ENCODE measurements at regions not wholly inside any gene's neighbourhood (a gene's known extent, or its start where the extent isn't known, plus 50 kb on each side); places are given as distances from the start of the nearest gene placed in this dataset.

- no peak for DNase-seq (ENCODE audit: low read depth)
Measured at GRCh38 chr11:79950172-79950571, 509.3 kb upstream of the TENM4 start.

DNA sequence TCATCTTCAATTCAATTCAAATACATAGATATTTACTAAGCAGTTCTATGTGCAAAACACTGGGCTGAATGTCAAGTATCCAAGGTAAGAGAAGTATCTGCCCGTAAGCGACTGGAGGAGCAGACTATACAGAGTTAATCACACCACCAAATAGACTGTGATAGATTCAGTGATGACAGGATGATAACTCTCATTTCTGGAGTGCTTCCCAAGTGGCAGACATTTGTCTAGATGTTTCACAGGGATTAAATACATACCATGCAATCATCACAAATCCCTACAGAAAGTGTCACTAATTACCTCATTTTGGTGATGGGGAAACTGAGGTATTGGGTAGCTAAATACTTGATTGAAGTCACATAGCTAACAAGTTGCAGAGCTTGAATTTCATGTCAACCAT, 508.7 kb upstream of the TENM4 start:
- no peak for DNase-seq (ENCODE audit: low read depth)

GRCh38 chr11:79942646-79943045, 501.8 kb upstream of the TENM4 start:
- DNase-seq (ENCODE audit: low read depth) = no peak

- no peak for DNase-seq (ENCODE audit: low read depth)
Measured at GRCh38 chr11:79942090-79942489, 501.3 kb upstream of the TENM4 start.

- DNase-seq (ENCODE audit: low read depth) = no peak
Measured at GRCh38 chr11:79940974-79941735, 500.3 kb upstream of the TENM4 start.

GRCh38 chr11:79940165-79940564, 499.3 kb upstream of the TENM4 start:
- DNase-seq (ENCODE audit: low read depth) = no peak

DNA sequence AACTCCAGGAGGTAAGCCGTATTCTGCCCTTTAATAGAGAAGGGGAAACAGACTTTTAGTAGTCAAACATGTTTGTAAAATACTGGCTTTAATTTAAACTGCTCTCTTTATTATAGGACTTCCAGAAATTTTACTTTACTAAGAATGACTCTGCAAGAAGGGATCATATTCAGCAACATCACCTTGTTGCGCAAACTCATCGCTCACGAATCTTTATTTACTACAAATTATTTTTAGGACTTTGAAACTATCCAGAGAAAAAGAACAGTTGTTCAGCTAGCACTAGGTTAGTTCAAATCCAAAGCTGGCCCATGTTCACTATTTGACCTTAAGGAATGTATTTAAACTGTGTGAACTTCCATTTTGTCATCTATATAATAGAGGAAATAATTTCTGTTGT, 498.3 kb upstream of the TENM4 start:
- no peak for DNase-seq (ENCODE audit: low read depth)

- no peak for DNase-seq (ENCODE audit: low read depth)
Measured at GRCh38 chr11:79937676-79938334, 497.0 kb upstream of the TENM4 start.

DNA sequence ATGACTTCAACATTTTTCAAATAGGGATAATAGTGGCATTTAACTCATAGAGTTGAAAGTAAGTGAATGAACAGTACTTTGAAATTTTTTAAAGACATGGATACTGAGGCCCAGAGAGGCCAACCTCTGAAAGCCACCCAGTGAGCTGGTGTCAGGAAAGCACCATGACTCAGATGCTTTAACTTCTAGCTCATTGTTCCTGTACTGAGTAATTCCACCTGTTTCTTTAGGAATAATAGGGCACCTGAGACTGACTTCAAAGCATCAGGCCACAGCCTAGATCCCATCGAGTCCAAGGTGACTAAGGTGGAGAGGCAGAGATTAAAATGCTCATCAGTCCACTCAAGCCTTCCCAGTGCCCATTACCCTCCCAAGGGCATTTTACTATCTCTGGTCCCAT, 491.8 kb upstream of the TENM4 start:
- no peak for DNase-seq (ENCODE audit: low read depth)

DNA sequence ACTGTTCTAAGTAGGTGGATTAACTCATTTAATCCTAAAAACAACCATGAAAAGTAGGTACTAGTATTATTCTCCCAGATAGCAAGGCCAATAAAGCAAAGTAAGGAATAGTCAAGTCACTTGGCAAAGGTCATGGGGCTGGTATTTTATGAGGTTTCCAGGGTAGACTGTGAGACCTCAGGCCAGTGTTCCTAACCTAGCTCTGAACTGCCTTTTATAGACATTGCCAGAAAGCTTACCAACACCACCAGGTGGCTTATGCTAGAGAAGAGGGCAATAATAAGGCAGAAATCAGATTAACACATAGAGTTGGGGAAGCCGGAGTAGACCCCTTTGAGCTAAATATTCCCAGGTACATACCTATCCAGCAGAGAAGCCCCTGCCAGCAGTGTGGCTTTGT, 490.9 kb upstream of the TENM4 start:
- DNase-seq (ENCODE audit: low read depth) = no peak

DNA sequence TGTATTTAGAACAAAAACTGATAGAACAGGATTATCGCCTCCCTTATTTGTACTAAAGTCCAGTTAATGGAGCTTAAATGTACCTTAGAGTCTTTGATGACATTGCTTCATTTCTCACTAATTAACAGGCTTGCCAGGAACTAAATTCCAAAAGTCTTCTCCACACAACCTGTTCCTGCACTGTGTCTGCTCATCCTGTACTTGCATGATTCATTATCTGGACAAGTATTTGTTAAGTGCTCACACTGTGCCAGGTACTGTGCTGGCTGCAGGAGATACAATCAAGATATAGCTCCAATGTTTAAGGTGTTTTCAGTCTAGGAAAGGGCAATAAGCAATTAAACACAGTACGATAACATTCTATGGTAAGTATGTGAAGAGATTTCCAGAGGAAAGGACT, 485.9 kb upstream of the TENM4 start:
- no peak for DNase-seq (ENCODE audit: low read depth)

DNA sequence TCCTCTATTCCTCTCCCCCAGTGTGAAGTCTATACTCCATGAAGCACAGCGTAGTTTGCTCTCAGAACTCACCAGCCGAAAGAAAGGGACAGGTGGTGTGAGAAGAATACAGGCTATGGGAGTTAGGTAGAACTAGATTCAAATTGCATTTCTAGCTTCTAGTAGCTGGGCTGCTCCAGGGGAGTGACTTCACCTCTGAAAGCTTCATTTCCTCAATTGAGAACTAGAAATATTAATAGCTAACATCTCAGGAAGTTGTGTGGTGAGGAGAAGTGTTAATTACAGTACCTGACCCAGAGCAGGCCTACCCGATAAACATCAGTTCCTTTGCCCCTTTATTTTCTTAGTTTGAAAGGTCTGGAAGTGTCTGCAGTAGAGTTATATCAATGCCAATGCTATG, 484.7 kb upstream of the TENM4 start:
- no peak for DNase-seq (ENCODE audit: low read depth)

GRCh38 chr11:79922641-79923040, 481.8 kb upstream of the TENM4 start:
- no peak for DNase-seq (ENCODE audit: low read depth)

DNA sequence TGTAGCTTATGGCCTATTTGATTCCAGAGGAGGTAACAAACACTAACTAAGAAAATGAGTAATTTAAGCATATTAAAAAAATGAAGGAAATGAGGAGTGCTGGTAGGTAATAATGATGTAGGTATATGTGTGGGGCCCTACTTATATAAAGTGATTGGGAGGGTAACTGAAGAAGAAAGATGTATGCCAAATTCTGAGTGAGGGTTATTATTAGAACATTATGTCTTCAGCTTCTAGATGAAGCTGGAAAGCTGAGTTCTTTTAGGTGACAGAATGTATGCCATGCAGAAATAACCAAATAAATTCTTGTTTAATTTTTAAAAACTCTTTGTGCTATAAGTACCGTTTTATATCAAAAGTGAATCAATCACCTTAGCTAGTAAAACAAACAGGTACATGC, 479.6 kb upstream of the TENM4 start:
- no peak for DNase-seq (ENCODE audit: low read depth)

GRCh38 chr11:79919350-79919749, 478.5 kb upstream of the TENM4 start:
- DNase-seq (ENCODE audit: low read depth) = no peak

- no peak for DNase-seq (ENCODE audit: low read depth)
Measured at GRCh38 chr11:79918846-79919245, 478.0 kb upstream of the TENM4 start.

- DNase-seq (ENCODE audit: low read depth) = no peak
Measured at GRCh38 chr11:79906164-79906563, 465.3 kb upstream of the TENM4 start.

- DNase-seq (ENCODE audit: low read depth) = no peak
Measured at GRCh38 chr11:79902493-79902892, 461.7 kb upstream of the TENM4 start.

DNA sequence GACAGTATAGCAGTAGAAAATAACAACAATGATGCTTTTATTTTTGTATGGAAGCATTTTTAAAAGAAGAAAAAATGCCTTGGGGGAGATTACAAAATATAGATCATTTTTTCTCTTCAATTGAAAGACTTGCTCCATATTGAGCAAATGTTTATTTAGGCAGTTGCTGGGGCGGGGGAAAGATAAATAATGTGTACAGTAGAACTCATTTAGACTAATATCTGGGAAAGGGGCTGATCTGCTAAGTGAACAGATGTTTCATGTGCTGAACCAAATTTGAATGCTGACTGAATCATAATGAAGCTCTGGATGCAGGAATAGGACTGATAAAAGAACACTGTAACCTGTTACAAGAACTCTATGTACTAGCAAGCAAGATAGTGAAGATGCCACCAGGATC, 457.1 kb upstream of the TENM4 start:
- DNase-seq (ENCODE audit: low read depth) = no peak

DNA sequence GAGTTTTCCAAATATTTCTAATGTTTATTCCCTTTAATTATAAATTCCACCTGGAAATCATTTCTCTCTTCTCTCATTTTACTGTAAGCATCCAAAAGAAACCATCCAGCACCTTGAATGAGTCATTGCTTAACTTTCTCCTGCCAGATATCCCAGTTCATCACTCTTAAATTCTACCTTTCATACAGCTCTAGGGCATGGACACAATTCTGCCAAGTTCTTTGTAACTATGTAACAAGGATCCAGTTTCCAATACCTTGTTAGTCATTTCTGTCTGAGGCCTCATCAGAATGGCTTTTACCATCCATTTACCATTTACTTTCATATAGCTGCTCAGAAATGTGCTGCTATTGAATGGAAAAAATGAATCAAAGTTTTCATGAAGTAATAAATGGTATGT, 455.4 kb upstream of the TENM4 start:
- DNase-seq (ENCODE audit: low read depth) = no peak

DNA sequence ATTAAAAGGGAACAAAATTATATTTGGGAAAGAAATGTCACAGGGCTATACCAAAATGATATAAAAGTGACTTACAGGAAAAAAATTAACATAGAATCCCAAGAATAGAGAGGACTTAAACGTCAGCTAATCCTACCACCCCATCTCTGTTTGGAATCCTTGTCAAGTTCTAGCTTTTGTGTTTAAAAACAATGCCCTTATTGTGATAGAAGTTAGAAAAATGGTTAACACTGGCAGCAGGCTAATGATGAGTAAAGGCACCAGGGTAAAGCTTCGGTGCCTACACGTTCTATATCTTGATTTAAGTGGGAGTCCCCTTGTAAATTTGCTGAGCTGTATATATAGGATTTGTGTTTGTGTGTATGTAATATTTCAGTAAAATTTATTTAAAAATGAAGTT, 453.3 kb upstream of the TENM4 start:
- no peak for DNase-seq (ENCODE audit: low read depth)

DNA sequence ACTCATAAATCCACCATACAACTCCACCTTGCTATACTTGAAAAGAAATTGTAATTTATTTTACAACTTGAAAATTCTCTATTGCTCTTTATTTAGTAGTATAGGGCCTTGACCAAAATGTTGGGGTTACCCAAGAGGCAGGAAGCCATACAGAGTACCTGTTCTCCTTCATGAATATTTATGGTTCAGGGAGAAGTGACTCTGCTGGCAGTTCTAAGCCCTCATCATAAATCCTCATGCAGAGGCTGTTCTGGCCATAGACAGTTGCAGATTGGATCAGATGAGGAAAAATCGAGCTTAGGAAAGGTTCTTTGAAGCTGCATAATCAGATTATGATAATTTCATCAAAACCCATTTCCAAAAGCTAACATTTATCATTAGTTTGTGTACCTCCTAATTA, 449.4 kb upstream of the TENM4 start:
- no peak for DNase-seq (ENCODE audit: low read depth)

DNA sequence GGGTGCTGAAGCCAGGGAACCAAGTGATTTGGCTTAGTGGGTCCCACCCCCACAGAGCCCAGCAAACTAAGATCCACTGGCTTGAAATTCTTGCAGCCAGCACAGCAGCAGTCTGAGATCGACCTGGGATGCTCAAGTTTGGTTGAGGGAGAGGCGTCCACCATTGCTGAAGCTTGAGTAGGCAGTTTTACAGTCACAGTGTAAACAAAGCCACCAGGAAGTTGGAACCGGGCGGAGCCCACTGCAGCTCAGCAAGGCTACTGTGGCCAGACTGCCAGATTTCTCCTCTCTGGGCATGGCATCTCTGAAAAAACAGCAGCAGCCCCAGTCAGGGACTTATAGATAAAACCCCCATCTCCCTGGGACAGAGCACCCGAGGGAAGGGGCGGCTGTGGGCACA, 424.1 kb upstream of the TENM4 start:
- DNase-seq (ENCODE audit: low read depth) = no peak

- DNase-seq (ENCODE audit: low read depth) = no peak
Measured at GRCh38 chr11:79860336-79860735, 419.5 kb upstream of the TENM4 start.
